Caki2 (cell line): ENCODE measurements at regions not wholly inside any gene's neighbourhood (a gene's known extent, or its start where the extent isn't known, plus 50 kb on each side); places are given as distances from the start of the nearest gene placed in this dataset.
"Not testable (repeated sequence)": the region's sequence is repeated elsewhere in the genome, so short reads cannot be mapped to it uniquely, and the experiment has no call there.

Source experiments
- DNase-seq: peaks from one replicate; pipeline ENCODE4 v3.0.0-alpha.2; 2015; ENCODE audit warnings: low read depth
- in situ Hi-C: cut with HindIII; loops from 2 replicates; pipeline ENCODE4 v1.10.0; 2016; ENCODE audit warnings: low sequenced_read_pairs, low pct_unique_long_range_greater_than_20kb, mixed read lengths

- in situ Hi-C loops = no loop called here
- no peak for DNase-seq
These were observed 477.8 kb downstream of the BRD1 start for GRCh38 chr22:49349841-49350381.

- in situ Hi-C loops = no loop called here
- DNase-seq = no peak
These were observed 478.4 kb downstream of the BRD1 start for GRCh38 chr22:49349181-49349835.

GRCh38 chr22:49348631-49349030 lies 479.0 kb downstream of the BRD1 start:
- DNase-seq = no peak
- in situ Hi-C loops = no loop called here

GRCh38 chr22:49347376-49347775 lies 480.3 kb downstream of the BRD1 start:
- in situ Hi-C loops = no loop called here
- DNase-seq = no peak

- DNase-seq = no peak
- in situ Hi-C loops = no loop called here
These were observed 481.8 kb downstream of the BRD1 start for GRCh38 chr22:49345896-49346295.

- in situ Hi-C loops = no loop called here
- no peak for DNase-seq
These were observed 483.0 kb downstream of the BRD1 start for GRCh38 chr22:49344656-49345055.

GRCh38 chr22:49344161-49344560 lies 483.5 kb downstream of the BRD1 start:
- in situ Hi-C loops = no loop called here

GRCh38 chr22:49340406-49340805 lies 487.3 kb downstream of the BRD1 start:
- no peak for DNase-seq
- in situ Hi-C loops = no loop called here

More at GRCh38 chr22:49344161-49344560, 483.5 kb downstream of the BRD1 start:
- no peak for DNase-seq

DNA sequence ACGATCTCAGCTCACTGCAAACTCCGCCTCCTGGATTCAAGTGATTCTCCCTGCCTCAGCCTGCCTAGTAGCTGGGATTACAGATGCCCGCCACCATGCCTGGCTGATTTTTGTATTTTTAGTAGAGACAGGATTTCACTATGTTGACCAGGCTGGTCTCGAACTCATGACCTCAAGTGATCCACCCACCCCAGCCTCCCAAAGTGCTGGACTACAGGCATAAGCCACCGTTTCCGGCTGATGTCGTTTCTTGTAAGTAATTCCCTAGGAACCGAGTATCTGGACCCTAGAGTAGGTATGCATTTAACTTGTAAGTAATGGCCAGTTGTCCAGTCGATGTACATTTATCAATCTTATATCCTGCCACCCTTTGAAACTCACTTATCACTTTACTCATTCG lies 491.2 kb downstream of the BRD1 start:
- in situ Hi-C loops, DNase-seq: not testable (repeated sequence)

DNA sequence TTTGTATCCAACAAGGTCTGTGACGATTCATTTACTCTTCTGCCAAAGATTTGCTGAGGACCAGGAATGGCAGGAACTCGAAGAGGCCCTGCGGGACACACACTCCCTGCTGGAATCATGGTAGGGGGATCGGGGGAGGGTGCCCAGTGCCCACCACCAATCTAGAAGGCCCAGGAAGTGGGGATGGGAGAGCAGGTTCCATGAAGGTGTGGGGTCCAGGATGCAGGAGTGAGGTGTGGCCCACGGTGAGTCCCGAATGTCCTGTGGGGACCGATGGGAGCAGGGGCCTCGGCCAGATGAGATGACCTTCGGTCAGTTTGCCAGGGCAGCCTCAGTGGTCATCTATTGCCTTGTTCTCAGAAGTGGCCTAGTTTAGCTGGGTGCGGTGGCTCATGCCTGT lies 492.7 kb downstream of the BRD1 start:
- no peak for DNase-seq
- in situ Hi-C loops = no loop called here

GRCh38 chr22:49334449-49334789 lies 493.3 kb downstream of the BRD1 start:
- DNase-seq = no peak
- in situ Hi-C loops = no loop called here

GRCh38 chr22:49333206-49333605 lies 494.5 kb downstream of the BRD1 start:
- no peak for DNase-seq
- in situ Hi-C loops = no loop called here

DNA sequence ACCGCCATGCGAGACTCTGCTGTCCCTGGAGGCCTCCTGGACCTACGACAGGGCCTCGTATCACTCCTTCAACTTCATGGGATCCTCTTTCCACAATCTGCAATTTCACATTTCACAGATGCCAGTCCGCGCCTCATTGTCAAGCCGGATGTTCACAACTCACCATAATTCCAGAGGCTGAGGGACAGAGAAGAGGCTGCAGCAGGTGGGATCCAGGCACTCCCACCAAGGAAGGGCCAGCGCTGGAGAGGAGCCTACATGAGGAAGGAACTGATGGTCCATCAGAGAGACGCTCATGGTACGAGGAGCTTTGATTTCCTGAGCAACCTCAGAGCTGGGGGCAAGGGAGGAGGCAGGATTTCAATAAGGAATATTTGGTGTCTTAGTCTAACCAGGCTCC lies 495.0 kb downstream of the BRD1 start:
- no peak for DNase-seq
- in situ Hi-C loops = no loop called here

DNA sequence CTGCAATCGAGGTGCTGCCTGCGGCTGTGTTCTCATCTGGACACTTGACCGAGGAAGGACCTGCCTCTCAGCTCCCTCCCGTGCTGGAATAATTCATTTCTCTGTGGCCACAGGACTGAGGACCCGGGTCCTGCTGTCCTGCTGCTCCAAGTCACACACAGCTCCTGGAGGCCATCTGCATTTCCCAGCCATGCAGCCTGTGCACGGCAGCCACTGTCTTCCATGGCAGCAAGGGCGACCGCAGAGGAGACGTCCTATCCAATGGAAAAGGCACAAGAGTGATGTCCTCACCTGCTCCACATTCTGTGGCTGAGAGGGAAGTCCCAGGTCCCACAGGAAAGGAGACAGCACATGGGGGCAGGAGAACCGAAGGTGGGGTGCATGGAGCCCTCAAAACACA lies 495.8 kb downstream of the BRD1 start:
- DNase-seq = no peak
- in situ Hi-C loops = no loop called here

DNA sequence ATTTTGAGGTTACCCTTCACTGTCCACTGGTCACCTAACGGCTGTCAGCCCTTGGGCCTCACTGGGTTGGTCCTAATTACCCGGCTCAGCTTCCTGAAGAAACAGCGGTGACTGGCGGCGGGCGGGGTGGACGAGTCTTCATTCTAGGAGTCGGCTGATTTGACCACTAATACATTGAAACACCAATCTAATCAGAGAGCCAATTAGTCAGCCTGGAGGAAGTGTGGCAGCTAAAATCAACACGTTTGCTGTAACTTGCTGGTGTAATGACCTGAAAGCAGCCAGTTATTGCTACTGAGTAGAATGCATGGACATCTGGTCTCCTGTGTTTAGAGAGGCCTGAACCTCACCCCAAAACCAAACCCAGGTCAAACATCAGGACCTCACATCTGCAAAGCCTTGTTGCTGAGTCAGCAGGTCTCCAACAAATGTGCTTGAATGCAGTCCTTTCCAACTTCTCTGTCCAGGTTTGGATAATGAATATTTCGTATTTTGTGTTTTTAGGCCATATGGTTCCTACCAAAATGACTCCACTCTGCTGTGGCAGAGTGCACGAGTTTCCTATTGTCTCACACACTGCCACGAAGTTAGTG lies 496.4 kb downstream of the BRD1 start:
- in situ Hi-C loops = no loop called here
- no peak for DNase-seq

- in situ Hi-C loops = no loop called here
- no peak for DNase-seq
These were observed 497.1 kb downstream of the BRD1 start for GRCh38 chr22:49330421-49331222.

DNA sequence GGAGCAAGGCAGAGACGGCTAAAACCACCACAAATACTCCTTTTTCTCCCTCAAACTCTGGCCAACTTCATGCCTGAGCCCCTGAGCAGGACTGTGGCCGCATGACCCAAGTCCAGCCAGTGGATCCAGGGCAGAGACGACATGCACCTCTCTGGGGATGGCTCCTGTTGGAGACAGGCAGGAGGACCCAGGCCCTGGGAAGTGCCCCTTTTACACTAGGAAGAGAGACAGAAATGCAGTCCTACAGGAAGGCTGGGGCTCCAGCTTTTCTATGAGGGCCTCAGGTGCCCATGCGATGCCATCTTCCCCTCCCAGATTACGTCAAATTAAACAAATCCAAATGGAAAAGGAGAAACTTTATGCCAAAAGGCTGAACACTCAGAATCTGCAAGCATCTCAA lies 498.0 kb downstream of the BRD1 start:
- in situ Hi-C loops = no loop called here
- no peak for DNase-seq

DNA sequence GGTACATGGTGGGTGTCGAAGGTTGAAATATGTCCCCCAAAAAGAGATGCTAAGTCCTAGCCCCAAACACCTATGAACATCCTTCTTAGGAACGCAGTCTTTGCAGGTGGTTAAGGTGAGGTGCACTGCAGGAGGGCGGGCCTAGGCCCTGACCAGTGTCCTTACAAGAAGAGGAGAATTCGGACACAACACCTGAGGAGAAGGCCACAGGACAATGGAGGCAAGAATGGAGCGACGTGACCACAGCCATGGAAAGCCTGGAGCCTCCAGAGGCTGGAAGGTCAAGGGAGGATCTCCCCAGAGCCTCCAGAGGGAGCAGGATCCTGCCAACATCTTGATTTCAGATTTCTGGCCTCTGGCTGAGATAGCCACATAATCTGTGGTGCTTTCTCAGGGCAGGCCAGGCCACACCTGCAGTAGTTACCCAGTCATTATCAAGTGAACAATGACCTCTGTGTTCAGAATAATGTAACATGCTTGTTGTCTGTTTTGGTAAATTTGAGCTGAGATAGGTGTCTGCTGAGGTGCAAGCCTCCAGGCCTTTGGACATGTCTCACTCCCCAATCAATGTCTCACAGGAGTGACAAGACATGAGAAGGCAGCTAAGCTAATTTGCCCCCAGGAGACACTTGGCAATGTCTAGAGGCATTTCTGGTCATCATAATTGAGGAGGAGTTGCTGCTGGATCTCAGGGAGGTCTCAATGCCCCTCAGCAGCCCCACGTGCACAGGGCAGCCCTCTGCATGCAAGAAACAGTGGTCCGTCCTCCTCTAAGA lies 498.9 kb downstream of the BRD1 start:
- no peak for DNase-seq
- in situ Hi-C loops = no loop called here

DNA sequence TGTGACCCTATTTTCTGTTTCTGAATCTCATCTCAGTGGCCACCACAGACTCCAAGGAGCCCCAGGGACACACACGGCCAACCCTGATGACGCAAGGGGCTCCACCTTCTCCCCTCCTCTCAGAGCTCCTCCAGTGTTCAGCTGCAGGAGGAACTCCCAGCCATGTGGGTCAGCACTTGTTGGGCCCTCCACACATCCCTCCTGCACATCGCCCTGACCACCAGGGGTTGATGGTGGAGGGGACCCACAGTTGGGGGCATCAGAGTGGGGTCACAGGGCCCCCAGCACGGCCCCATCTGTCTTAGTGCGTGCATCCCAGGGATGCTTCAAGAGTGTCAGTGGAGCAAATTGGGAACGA lies 499.6 kb downstream of the BRD1 start:
- in situ Hi-C loops = no loop called here
- DNase-seq = no peak
